Stimulated activated CD4-positive, alpha-beta T cell treated with anti-CD3 and anti-CD28 coated beads, Interleukin-1b, Interleukin-23, amount 100 ng/mL, for 24 hours (primary cell): ENCODE measurements at regions not wholly inside any gene's neighbourhood (a gene's known extent, or its start where the extent isn't known, plus 50 kb on each side); places are given as distances from the start of the nearest gene placed in this dataset.
"Not testable (repeated sequence)": the region's sequence is repeated elsewhere in the genome, so short reads cannot be mapped to it uniquely, and the experiment has no call there.

Source experiments
- DNase-seq, 4 experiments: peaks; one replicate each; pipeline ENCODE4 v3.0.0-alpha.2; 2020; ENCODE audit warnings: low read depth in 4 of 4, low spot score in 1 of 4

- DNase-seq, result no peak
Measured at GRCh38 chr21:38097789-38098188, 159.0 kb upstream of the KCNJ15 start.

GRCh38 chr21:38112219-38112789 is 144.5 kb upstream of the KCNJ15 start:
- DNase-seq, result no peak

- DNase-seq, result no peak
Measured at GRCh38 chr21:38114717-38115333, 142.0 kb upstream of the KCNJ15 start.

- DNase-seq, result no peak
Measured at GRCh38 chr21:38115870-38116269, 140.9 kb upstream of the KCNJ15 start.

- no peak for DNase-seq
Measured at GRCh38 chr21:38119793-38120192, 137.0 kb upstream of the KCNJ15 start.

GRCh38 chr21:38120679-38120983 is 136.2 kb upstream of the KCNJ15 start:
- not testable (repeated sequence) for DNase-seq

GRCh38 chr21:38120984-38121855 is 135.6 kb upstream of the KCNJ15 start:
- no peak for DNase-seq

- DNase-seq, result no peak
Measured at GRCh38 chr21:38121888-38122720, 134.7 kb upstream of the KCNJ15 start.

- DNase-seq, result no peak
Measured at GRCh38 chr21:38123626-38124025, 133.2 kb upstream of the KCNJ15 start.

- peak in 3 of 4 experiments; percentile 26 to 33 (median 28) for DNase-seq
Measured at GRCh38 chr21:38126666-38127303, 130.0 kb upstream of the KCNJ15 start.

- DNase-seq, result no peak
Measured at GRCh38 chr21:38129711-38130110, 127.1 kb upstream of the KCNJ15 start.

GRCh38 chr21:38133240-38133639 is 123.6 kb upstream of the KCNJ15 start:
- DNase-seq, result no peak

GRCh38 chr21:38134084-38134873 is 122.5 kb upstream of the KCNJ15 start:
- no peak for DNase-seq

- DNase-seq, result no peak
Measured at GRCh38 chr21:38136201-38136600, 120.6 kb upstream of the KCNJ15 start.

- DNase-seq, result no peak
Measured at GRCh38 chr21:38139380-38140168, 117.2 kb upstream of the KCNJ15 start.

GRCh38 chr21:38140207-38140903 is 116.4 kb upstream of the KCNJ15 start:
- no peak for DNase-seq

- DNase-seq, result no peak
Measured at GRCh38 chr21:38142224-38142623, 114.6 kb upstream of the KCNJ15 start.

GRCh38 chr21:38144193-38144592 is 112.6 kb upstream of the KCNJ15 start:
- DNase-seq, result no peak

- DNase-seq, result no peak
Measured at GRCh38 chr21:38145104-38145503, 111.7 kb upstream of the KCNJ15 start.
